Cardiac muscle cell (in vitro differentiated cells and primary cell): ENCODE measurements at regions not wholly inside any gene's neighbourhood (a gene's known extent, or its start where the extent isn't known, plus 50 kb on each side); places are given as distances from the start of the nearest gene placed in this dataset.

Experiments used
- DNase-seq, 2 donors: peaks; one replicate each; pipeline versions ENCODE4 v3.0.0 to v3.0.0-alpha.2; 2010 to 2017; ENCODE audit warnings: low read depth in 1 of 2, low spot score in 1 of 2
- H3K27ac ChIP-seq: fragments of 200-600 bp; sonication (generic); 2 replicates; pipeline ENCODE4 v1.5.1; 2016
- H3K27me3 ChIP-seq: fragments of 200-600 bp; sonication (generic); 2 replicates; pipeline ENCODE4 v1.6.0; 2016; ENCODE audit warnings: control low read depth
- H3K36me3 ChIP-seq: fragments of 200-600 bp; sonication (generic); 2 replicates; pipeline ENCODE4 v1.5.1; 2016; ENCODE audit warnings: control low read depth
- H3K4me1 ChIP-seq: fragments of 200-600 bp; sonication (generic); 2 replicates; pipeline ENCODE4 v1.8.1; 2017; ENCODE audit warnings: low read depth, mild to moderate bottlenecking, mixed run types
- H3K4me3 ChIP-seq: fragments of 200-600 bp; sonication (generic); 2 replicates; pipeline ENCODE4 v1.5.1; 2016; ENCODE audit warnings: mild to moderate bottlenecking
- H3K9me3 ChIP-seq: fragments of 200-600 bp; sonication (generic); 2 replicates; pipeline ENCODE4 v1.5.1; 2017; ENCODE audit warnings: low read depth, mild to moderate bottlenecking, control low read depth
- CTCF ChIP-seq: IDR thresholded peaks from 2 replicates; pipeline ENCODE4 v1.5.1; 2012; ENCODE audit warnings: low read depth, mild to moderate bottlenecking, low read length

GRCh38 chr20:59460352-59460751, 144.0 kb upstream of the PHACTR3 start:
- no peaks in the 10 kb centered on the region for H3K4me1 ChIP-seq
- no peak for DNase-seq
- no peaks in the 10 kb centered on the region for H3K27me3 ChIP-seq
- no peak overlapping the region for H3K4me3 ChIP-seq
- H3K27ac ChIP-seq: no peak overlapping the region
- TF ChIP-seq CTCF: no peak
- no peaks in the 10 kb centered on the region for H3K9me3 ChIP-seq
- H3K36me3 ChIP-seq: no peaks in the 10 kb centered on the region

GRCh38 chr20:59461526-59461925, 142.8 kb upstream of the PHACTR3 start:
- Histone ChIP-seq H3K4me1 (no peaks in the 10 kb centered on the region), H3K36me3 (no peaks in the 10 kb centered on the region), H3K4me3 (no peak overlapping the region), H3K27ac (no peak overlapping the region), H3K9me3 (no peaks in the 10 kb centered on the region), H3K27me3 (no peaks in the 10 kb centered on the region)
- DNase-seq: no peak
- TF ChIP-seq CTCF: no peak

- no peak for TF ChIP-seq CTCF
- no peaks in the 10 kb centered on the region for H3K36me3 ChIP-seq
Observed at GRCh38 chr20:59462249-59462648, 142.1 kb upstream of the PHACTR3 start.

GRCh38 chr20:59463541-59463940, 140.8 kb upstream of the PHACTR3 start:
- Histone ChIP-seq H3K27me3 (no peaks in the 10 kb centered on the region), H3K4me1 (no peaks in the 10 kb centered on the region), H3K4me3 (no peak overlapping the region), H3K9me3 (no peaks in the 10 kb centered on the region), H3K27ac (no peak overlapping the region), H3K36me3 (no peaks in the 10 kb centered on the region)
- DNase-seq: no peak
- no peak for TF ChIP-seq CTCF

More at GRCh38 chr20:59462249-59462648, 142.1 kb upstream of the PHACTR3 start:
- no peak for DNase-seq
- no peaks in the 10 kb centered on the region for H3K27me3 ChIP-seq
- no peak overlapping the region for H3K27ac ChIP-seq
- no peaks in the 10 kb centered on the region for H3K9me3 ChIP-seq
- no peaks in the 10 kb centered on the region for H3K4me1 ChIP-seq
- no peak overlapping the region for H3K4me3 ChIP-seq

GRCh38 chr20:59466107-59466815, 138.1 kb upstream of the PHACTR3 start:
- Histone ChIP-seq H3K27me3 (no peaks in the 10 kb centered on the region), H3K9me3 (no peaks in the 10 kb centered on the region), H3K4me3 (no peak overlapping the region), H3K36me3 (no peaks in the 10 kb centered on the region), H3K27ac (no peak overlapping the region), H3K4me1 (no peaks in the 10 kb centered on the region)
- no peak for DNase-seq
- TF ChIP-seq CTCF: no peak
